Astrocyte (in vitro differentiated cells and primary cell): ENCODE measurements at regions not wholly inside any gene's neighbourhood (a gene's known extent, or its start where the extent isn't known, plus 50 kb on each side); places are given as distances from the start of the nearest gene placed in this dataset.

Experiments
- CTCF ChIP-seq: IDR thresholded peaks from 2 replicates; pipeline ENCODE4 v1.5.1; 2011; ENCODE audit warnings: low read depth, mild to moderate bottlenecking, inconsistent platforms, low read length, moderate library complexity; ENCODE audit not compliant: insufficient read depth
- EZH2 ChIP-seq: IDR thresholded peaks from 2 replicates; pipeline ENCODE4 v1.6.1; 2012; ENCODE audit warnings: mild to moderate bottlenecking, low read length, inconsistent platforms; ENCODE audit not compliant: insufficient read depth

- no peak for TF ChIP-seq CTCF
- TF ChIP-seq EZH2: no peak
Measured at GRCh38 chr3:180378496-180378895, 223.5 kb upstream of the TTC14 start.
